Spleen (tissue), 7 donors: ENCODE measurements at regions not wholly inside any gene's neighbourhood (a gene's known extent, or its start where the extent isn't known, plus 50 kb on each side); places are given as distances from the start of the nearest gene placed in this dataset.

Experiments
- POLR2A ChIP-seq, 3 donors: fragments of 450-650 bp; IDR thresholded peaks; one replicate each; pipeline ENCODE4 v1.5.1; 2017; ENCODE audit warnings: antibody characterized with exemption in 3 of 3, mild to moderate bottlenecking in 1 of 3
- TF ChIP-seq, protein P1 (sequence below), 11 experiments: fragments of 200-600 bp in 7 of 11; fragments of 450-650 bp in 4 of 11; sonication (generic) in 4 of 11; IDR thresholded peaks in 8 of 11; conservative IDR thresholded peaks in 3 of 11; 1 replicate in 7 of 11; 2 replicates in 4 of 11; pipeline versions ENCODE4 v1.4.0 to v1.8.0; 2016 to 2021; ENCODE audit warnings: antibody characterized with exemption in 11 of 11, inconsistent platforms in 4 of 11, mild to moderate bottlenecking in 1 of 11
- donor health status: DM: no; HTN: no; CAD: no; lungs with moderate emphysema.
- donor health status: DM: no; HTN: no; CAD: no.
- donor health status: DM: no; HTN: no; CAD: no.

DNA sequence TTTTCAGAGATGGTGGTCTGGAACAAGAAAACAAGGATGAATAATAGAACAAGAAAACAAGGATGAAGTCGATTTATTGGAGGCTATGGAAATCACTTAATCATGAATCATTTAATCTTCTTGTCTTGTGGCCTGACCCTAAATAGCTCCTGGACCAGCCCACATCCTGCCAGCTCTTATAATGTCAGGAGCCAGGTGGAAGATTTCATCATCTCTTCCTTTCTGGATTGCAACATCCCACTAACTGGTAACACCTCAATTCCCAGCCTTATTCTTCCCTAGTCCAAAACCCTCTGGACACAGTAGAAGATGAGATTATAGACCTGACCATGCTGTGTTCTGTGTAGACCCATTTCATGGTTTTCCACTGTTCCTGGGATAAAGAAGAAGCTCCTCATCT lies 470.1 kb upstream of the USP9Y start:
- no peak for TF ChIP-seq POLR2A (IDR thresholded peaks at IDR 0.05)
- TF ChIP-seq, protein P1, sequence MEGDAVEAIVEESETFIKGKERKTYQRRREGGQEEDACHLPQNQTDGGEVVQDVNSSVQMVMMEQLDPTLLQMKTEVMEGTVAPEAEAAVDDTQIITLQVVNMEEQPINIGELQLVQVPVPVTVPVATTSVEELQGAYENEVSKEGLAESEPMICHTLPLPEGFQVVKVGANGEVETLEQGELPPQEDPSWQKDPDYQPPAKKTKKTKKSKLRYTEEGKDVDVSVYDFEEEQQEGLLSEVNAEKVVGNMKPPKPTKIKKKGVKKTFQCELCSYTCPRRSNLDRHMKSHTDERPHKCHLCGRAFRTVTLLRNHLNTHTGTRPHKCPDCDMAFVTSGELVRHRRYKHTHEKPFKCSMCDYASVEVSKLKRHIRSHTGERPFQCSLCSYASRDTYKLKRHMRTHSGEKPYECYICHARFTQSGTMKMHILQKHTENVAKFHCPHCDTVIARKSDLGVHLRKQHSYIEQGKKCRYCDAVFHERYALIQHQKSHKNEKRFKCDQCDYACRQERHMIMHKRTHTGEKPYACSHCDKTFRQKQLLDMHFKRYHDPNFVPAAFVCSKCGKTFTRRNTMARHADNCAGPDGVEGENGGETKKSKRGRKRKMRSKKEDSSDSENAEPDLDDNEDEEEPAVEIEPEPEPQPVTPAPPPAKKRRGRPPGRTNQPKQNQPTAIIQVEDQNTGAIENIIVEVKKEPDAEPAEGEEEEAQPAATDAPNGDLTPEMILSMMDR (IDR thresholded peaks at IDR 0.05 in 8 of 11, conservative IDR thresholded peaks at IDR 0.05 in 3 of 11): no peak
